ENCODE measurements at regions not wholly inside any gene's neighbourhood (a gene's known extent, or its start where the extent isn't known, plus 50 kb on each side); places are given as distances from the start of the nearest gene placed in this dataset.

DNA sequence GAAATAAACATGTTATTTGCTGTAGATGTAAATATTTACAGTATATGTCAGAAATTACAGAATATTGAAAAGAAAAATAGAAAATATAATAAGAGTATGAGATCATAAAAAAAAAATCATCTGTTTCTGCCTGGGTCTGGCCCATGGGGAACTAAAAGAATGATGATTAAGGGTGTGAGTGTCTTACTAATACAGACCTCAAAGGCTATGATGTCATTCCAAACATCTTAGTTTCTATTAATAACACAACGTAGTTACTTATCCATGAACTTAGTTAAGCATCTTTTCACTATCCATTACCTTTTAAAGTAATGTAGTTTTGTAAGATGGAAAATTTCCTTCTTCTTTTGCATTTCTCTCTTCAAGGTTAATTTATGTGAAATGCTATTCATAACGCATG, 542.7 kb upstream of the TSPY4 start:
- no peaks in the 10 kb centered on the region for H3K4me1 ChIP-seq
- H3K4me3 ChIP-seq = no peak overlapping the region
- DNase-seq = no peak

DNA sequence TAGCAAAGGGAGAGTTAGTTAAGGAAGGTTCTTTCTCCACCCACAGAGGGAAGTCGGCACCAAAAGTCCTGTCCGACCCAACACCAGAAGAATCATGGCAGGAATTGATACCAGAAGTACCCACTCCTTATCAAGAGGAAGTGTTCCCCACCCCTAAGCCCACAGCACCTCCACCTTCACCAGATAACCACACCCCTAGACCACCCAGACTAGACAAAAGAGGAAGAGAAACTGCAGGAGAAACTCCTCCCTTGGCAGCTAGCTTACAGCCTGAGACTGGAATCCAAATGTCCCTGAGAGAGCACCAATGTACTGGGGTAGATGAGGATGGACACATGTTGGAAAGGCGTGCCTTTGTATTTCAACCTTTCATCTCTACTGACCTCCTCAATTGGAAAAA, 532.9 kb upstream of the TSPY4 start:
- Histone ChIP-seq H3K36me3 (no peaks in the 10 kb centered on the region), H3K27me3 (no peaks in the 10 kb centered on the region), H3K9me3 (no peaks in the 10 kb centered on the region), H3K4me3 (no peak overlapping the region), H3K4me1 (no peaks in the 10 kb centered on the region), H3K27ac (no peak overlapping the region)
- DNase-seq = no peak
- TF ChIP-seq, protein P1, sequence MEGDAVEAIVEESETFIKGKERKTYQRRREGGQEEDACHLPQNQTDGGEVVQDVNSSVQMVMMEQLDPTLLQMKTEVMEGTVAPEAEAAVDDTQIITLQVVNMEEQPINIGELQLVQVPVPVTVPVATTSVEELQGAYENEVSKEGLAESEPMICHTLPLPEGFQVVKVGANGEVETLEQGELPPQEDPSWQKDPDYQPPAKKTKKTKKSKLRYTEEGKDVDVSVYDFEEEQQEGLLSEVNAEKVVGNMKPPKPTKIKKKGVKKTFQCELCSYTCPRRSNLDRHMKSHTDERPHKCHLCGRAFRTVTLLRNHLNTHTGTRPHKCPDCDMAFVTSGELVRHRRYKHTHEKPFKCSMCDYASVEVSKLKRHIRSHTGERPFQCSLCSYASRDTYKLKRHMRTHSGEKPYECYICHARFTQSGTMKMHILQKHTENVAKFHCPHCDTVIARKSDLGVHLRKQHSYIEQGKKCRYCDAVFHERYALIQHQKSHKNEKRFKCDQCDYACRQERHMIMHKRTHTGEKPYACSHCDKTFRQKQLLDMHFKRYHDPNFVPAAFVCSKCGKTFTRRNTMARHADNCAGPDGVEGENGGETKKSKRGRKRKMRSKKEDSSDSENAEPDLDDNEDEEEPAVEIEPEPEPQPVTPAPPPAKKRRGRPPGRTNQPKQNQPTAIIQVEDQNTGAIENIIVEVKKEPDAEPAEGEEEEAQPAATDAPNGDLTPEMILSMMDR (IDR thresholded peaks at IDR 0.05) = no peak
- TF ChIP-seq POLR2A (IDR thresholded peaks at IDR 0.05) = no peak

More for the DNA sequence above, 542.7 kb upstream of the TSPY4 start:
- Histone ChIP-seq H3K27ac (no peak overlapping the region), H3K9me3 (no peaks in the 10 kb centered on the region), H3K36me3 (no peaks in the 10 kb centered on the region), H3K27me3 (no peaks in the 10 kb centered on the region)
- TF ChIP-seq, protein P1 (IDR thresholded peaks at IDR 0.05) = no peak
- TF ChIP-seq POLR2A (IDR thresholded peaks at IDR 0.05) = no peak

DNA sequence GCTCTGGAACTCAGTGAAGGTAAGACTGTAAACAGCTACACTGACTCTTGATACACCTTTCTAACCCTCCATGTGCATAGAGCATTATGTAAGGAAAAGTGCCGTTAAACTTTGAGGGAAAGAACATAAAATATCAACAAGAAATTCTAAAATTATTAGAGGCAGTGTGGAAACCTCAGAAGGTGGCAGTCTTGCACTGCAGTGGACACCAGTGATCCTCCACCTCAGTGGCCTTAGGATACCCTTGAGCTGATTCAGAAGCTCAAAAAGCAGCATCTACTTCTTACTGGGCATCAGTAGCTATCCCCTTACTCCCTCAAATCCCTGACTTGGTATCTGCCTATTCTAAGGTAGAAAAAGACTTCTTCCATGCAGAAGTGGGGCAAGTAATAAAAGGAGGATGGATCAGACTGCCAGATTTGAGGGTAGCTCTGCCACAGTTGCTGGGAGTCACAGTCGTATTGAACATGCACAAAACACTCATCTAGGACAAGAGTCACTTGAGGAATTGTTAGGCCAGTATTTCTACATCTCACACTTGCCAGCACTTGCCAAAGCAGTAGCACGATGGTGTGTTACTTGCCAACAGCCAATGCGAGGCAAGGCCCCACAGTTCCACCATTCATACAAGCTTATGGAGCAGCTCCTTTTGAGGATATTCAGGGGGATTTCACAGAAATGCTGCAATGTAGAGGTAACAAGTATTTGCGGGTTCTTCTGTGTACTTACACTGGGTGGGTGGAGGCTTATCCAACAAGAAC, 529.4 kb upstream of the TSPY4 start:
- Histone ChIP-seq H3K4me1 (no peaks in the 10 kb centered on the region), H3K36me3 (no peaks in the 10 kb centered on the region), H3K27me3 (no peaks in the 10 kb centered on the region), H3K9me3 (no peaks in the 10 kb centered on the region), H3K4me3 (no peak overlapping the region), H3K27ac (no peak overlapping the region)
- no peak for TF ChIP-seq POLR2A (IDR thresholded peaks at IDR 0.05)
- TF ChIP-seq, protein P1 (IDR thresholded peaks at IDR 0.05) = no peak
- no peak for DNase-seq

DNA sequence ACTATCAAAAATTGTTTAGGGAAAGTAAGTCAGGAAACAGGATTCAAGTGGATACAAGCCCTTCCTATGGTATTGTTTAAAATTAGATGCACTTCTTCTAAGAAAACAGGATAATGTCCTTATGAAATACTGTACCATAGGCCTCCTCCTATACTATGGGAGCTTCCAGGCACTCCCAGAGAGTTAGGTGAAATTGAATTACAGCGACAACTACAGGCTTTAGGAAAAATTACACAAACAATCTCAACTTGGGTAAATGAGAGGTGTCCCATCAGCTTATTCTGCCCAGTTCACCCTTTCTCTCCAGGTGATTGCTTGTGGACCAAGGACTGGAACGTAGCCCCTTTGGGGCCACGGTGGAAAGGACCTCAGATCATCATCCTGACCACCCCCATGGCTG, 528.7 kb upstream of the TSPY4 start:
- H3K27ac ChIP-seq = no peak overlapping the region
- H3K4me1 ChIP-seq = no peaks in the 10 kb centered on the region
- no peak overlapping the region for H3K4me3 ChIP-seq
- no peaks in the 10 kb centered on the region for H3K9me3 ChIP-seq
- TF ChIP-seq, protein P1 (IDR thresholded peaks at IDR 0.05) = peak in 1 of 6 experiments; percentile 21
- no peak for TF ChIP-seq POLR2A (IDR thresholded peaks at IDR 0.05)
- H3K27me3 ChIP-seq = no peaks in the 10 kb centered on the region
- H3K36me3 ChIP-seq = no peaks in the 10 kb centered on the region
- no peak for DNase-seq

DNA sequence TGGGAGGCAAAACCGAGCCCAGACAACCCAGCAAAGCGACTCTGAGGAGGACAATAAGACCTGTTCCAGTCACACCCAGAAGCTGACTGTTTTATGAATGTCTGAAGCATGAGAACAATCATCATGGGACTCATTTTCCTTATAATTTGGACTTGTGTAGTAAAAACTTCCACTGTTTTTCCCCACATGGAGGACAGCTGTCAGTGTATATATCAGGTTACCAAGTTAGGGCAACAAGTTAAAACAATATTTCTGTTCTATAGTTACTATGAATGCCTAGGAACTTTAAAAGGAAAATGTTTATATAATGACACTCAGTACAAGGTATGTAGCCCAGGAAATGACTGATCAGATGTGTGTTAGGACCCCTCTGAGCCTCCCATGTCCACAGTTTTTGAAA, 528.2 kb upstream of the TSPY4 start:
- no peak overlapping the region for H3K27ac ChIP-seq
- no peaks in the 10 kb centered on the region for H3K4me1 ChIP-seq
- no peaks in the 10 kb centered on the region for H3K27me3 ChIP-seq
- no peak for DNase-seq
- no peaks in the 10 kb centered on the region for H3K36me3 ChIP-seq
- TF ChIP-seq POLR2A (IDR thresholded peaks at IDR 0.05) = no peak
- TF ChIP-seq, protein P1 (IDR thresholded peaks at IDR 0.05) = no peak
- H3K4me3 ChIP-seq = no peak overlapping the region
- H3K9me3 ChIP-seq = no peaks in the 10 kb centered on the region

All from Peyer's patch (tissue), 4 donors.